Astrocyte (in vitro differentiated cells and primary cell): ENCODE measurements at regions not wholly inside any gene's neighbourhood (a gene's known extent, or its start where the extent isn't known, plus 50 kb on each side); places are given as distances from the start of the nearest gene placed in this dataset.

Experiments used
- DNase-seq: peaks from one replicate; pipeline ENCODE4 v3.0.0-alpha.2; 2010; ENCODE audit warnings: low read depth
- FAIRE-seq: peaks from 2 replicates; lab custom pipeline; 2011; peaks lifted over from hg19 to GRCh38; lab: Jason Lieb, UNC
- H2AFZ ChIP-seq: 2 replicates; pipeline ENCODE4 v1.6.0; 2012; ENCODE audit warnings: low read depth, low read length, inconsistent platforms
- H3K27ac ChIP-seq: 2 replicates; pipeline ENCODE4 v1.5.1; 2011; ENCODE audit warnings: low read depth, low read length, inconsistent platforms
- H3K27me3 ChIP-seq: 2 replicates; pipeline ENCODE4 v1.6.0; 2011; ENCODE audit warnings: low read length, inconsistent platforms; ENCODE audit not compliant: insufficient read depth
- H3K36me3 ChIP-seq: 2 replicates; pipeline ENCODE4 v1.5.1; 2011; ENCODE audit warnings: low read length, inconsistent platforms; ENCODE audit not compliant: insufficient read depth
- H3K4me1 ChIP-seq: 2 replicates; pipeline ENCODE4 v1.5.1; 2011; ENCODE audit warnings: low read length, inconsistent platforms; ENCODE audit not compliant: insufficient read depth
- H3K4me2 ChIP-seq: 2 replicates; pipeline ENCODE4 v1.6.0; 2012; ENCODE audit warnings: low read length, inconsistent platforms
- H3K4me3 ChIP-seq: 2 replicates; pipeline ENCODE4 v1.5.1; 2011; ENCODE audit warnings: low read depth, mild to moderate bottlenecking, low read length, inconsistent platforms; ENCODE audit not compliant: insufficient read depth
- H3K79me2 ChIP-seq: 2 replicates; pipeline ENCODE4 v1.6.0; 2012; ENCODE audit warnings: mild to moderate bottlenecking, low read length, inconsistent platforms; ENCODE audit not compliant: insufficient read depth
- H3K9ac ChIP-seq: 2 replicates; pipeline ENCODE4 v1.6.0; 2012; ENCODE audit warnings: mild to moderate bottlenecking, low read length, inconsistent platforms
- H3K9me3 ChIP-seq: 2 replicates; pipeline ENCODE4 v1.5.1; 2012; ENCODE audit warnings: low read depth, mild to moderate bottlenecking, low read length, inconsistent platforms; ENCODE audit not compliant: insufficient read depth
- H4K20me1 ChIP-seq: 2 replicates; pipeline ENCODE4 v1.6.0; 2012; ENCODE audit warnings: low read length, inconsistent platforms; ENCODE audit not compliant: insufficient read depth
- H3K27ac Mint-ChIP-seq: one replicate; pipeline ENCODE4 v1.8.0; 2021; ENCODE audit warnings: mild to moderate bottlenecking, mixed read lengths; ENCODE audit not compliant: unreplicated experiment
- H3K27me3 Mint-ChIP-seq: one replicate; pipeline ENCODE4 v1.8.0; 2021; ENCODE audit warnings: low read depth, mixed read lengths; ENCODE audit not compliant: unreplicated experiment
- H3K36me3 Mint-ChIP-seq: one replicate; pipeline ENCODE4 v1.8.0; 2021; ENCODE audit warnings: low read depth, mixed read lengths; ENCODE audit not compliant: unreplicated experiment
- H3K4me1 Mint-ChIP-seq: one replicate; pipeline ENCODE4 v1.8.0; 2021; ENCODE audit warnings: low read depth, mixed read lengths; ENCODE audit not compliant: unreplicated experiment
- H3K4me3 Mint-ChIP-seq: one replicate; pipeline ENCODE4 v1.8.0; 2021; ENCODE audit warnings: mild to moderate bottlenecking, moderate library complexity, mixed read lengths; ENCODE audit not compliant: unreplicated experiment
- H3K9me3 Mint-ChIP-seq: one replicate; pipeline ENCODE4 v1.8.0; 2021; ENCODE audit warnings: mild to moderate bottlenecking, mixed read lengths; ENCODE audit not compliant: unreplicated experiment
- CTCF ChIP-seq: IDR thresholded peaks from 2 replicates; pipeline ENCODE4 v1.5.1; 2011; ENCODE audit warnings: low read depth, mild to moderate bottlenecking, inconsistent platforms, low read length, moderate library complexity; ENCODE audit not compliant: insufficient read depth
- EZH2 ChIP-seq: IDR thresholded peaks from 2 replicates; pipeline ENCODE4 v1.6.1; 2012; ENCODE audit warnings: mild to moderate bottlenecking, low read length, inconsistent platforms; ENCODE audit not compliant: insufficient read depth

GRCh38 chr20:56981301-56981700 lies 285.1 kb downstream of the BMP7 start:
- no peak overlapping the region for H2AFZ ChIP-seq
- no peak overlapping the region for H3K4me3 ChIP-seq
- peaks cover 35% of the 10 kb centered on the region for H3K27me3 Mint-ChIP-seq
- H3K4me2 ChIP-seq: no peak overlapping the region
- peak overlapping the region; percentile 31 for H3K27ac Mint-ChIP-seq
- peaks cover 9% of the 10 kb centered on the region for H3K9me3 Mint-ChIP-seq
- no peaks in the 10 kb centered on the region for H3K4me1 Mint-ChIP-seq
- TF ChIP-seq CTCF (no peak), EZH2 (no peak)
- no peak overlapping the region for H3K9ac ChIP-seq
- H3K27me3 ChIP-seq: peaks cover 7% of the 10 kb centered on the region
- no peaks in the 10 kb centered on the region for H3K4me1 ChIP-seq
- H4K20me1 ChIP-seq: no peaks in the 10 kb centered on the region
- no peak overlapping the region for H3K4me3 Mint-ChIP-seq
- FAIRE-seq (no peak), DNase-seq (no peak)
- no peak overlapping the region for H3K27ac ChIP-seq
- no peaks in the 10 kb centered on the region for H3K36me3 Mint-ChIP-seq
- H3K79me2 ChIP-seq: no peaks in the 10 kb centered on the region
- H3K9me3 ChIP-seq: peaks cover 8% of the 10 kb centered on the region
- no peaks in the 10 kb centered on the region for H3K36me3 ChIP-seq

GRCh38 chr20:56983813-56984212 lies 282.6 kb downstream of the BMP7 start:
- Histone ChIP-seq H3K79me2 (no peaks in the 10 kb centered on the region), H3K4me3 (no peak overlapping the region), H3K36me3 (no peaks in the 10 kb centered on the region), H3K4me2 (no peak overlapping the region), H3K4me1 (no peaks in the 10 kb centered on the region), H3K27me3 (peaks cover 7% of the 10 kb centered on the region), H4K20me1 (no peaks in the 10 kb centered on the region), H3K27ac (no peak overlapping the region), H3K9me3 (peaks cover 8% of the 10 kb centered on the region), H2AFZ (no peak overlapping the region), H3K9ac (no peak overlapping the region)
- TF ChIP-seq CTCF (no peak), EZH2 (no peak)
- Mint-ChIP-seq H3K27ac (no peak overlapping the region), H3K4me1 (no peaks in the 10 kb centered on the region), H3K9me3 (peaks cover 7% of the 10 kb centered on the region), H3K36me3 (no peaks in the 10 kb centered on the region), H3K4me3 (no peak overlapping the region), H3K27me3 (peaks cover 19% of the 10 kb centered on the region)
- DNase-seq (no peak), FAIRE-seq (no peak)

GRCh38 chr20:56985066-56985685 lies 281.3 kb downstream of the BMP7 start:
- Mint-ChIP-seq H3K27ac (no peak overlapping the region), H3K4me3 (no peak overlapping the region), H3K27me3 (peaks cover 7% of the 10 kb centered on the region), H3K9me3 (peaks cover 7% of the 10 kb centered on the region), H3K36me3 (no peaks in the 10 kb centered on the region), H3K4me1 (peaks cover 9% of the 10 kb centered on the region)
- no peak for TF ChIP-seq EZH2
- no peak for TF ChIP-seq CTCF
- Histone ChIP-seq H3K4me2 (no peak overlapping the region), H3K9ac (no peak overlapping the region), H3K4me3 (no peak overlapping the region), H4K20me1 (no peaks in the 10 kb centered on the region), H3K79me2 (no peaks in the 10 kb centered on the region), H3K4me1 (peaks cover 4% of the 10 kb centered on the region), H2AFZ (no peak overlapping the region), H3K36me3 (no peaks in the 10 kb centered on the region), H3K9me3 (peaks cover 8% of the 10 kb centered on the region), H3K27ac (no peak overlapping the region), H3K27me3 (peaks cover 5% of the 10 kb centered on the region)
- DNase-seq: peak; percentile 9
- no peak for FAIRE-seq
